ENCODE measurements at regions not wholly inside any gene's neighbourhood (a gene's known extent, or its start where the extent isn't known, plus 50 kb on each side); places are given as distances from the start of the nearest gene placed in this dataset.

- no peak for DNase-seq (ENCODE audit: low spot score in 2 of 2, unreplicated experiment in 2 of 2)
- peaks cover 15% of the 10 kb centered on the region for H3K4me1 Mint-ChIP-seq
- no peak overlapping the region for H3K27ac Mint-ChIP-seq
- TF ChIP-seq CTCF (IDR thresholded peaks at IDR 0.05; ENCODE audit: unreplicated experiment): no peak
- H3K4me3 Mint-ChIP-seq: no peak overlapping the region
- no peaks in the 10 kb centered on the region for H3K27me3 Mint-ChIP-seq (ENCODE audit: low read depth)
- H3K9me3 Mint-ChIP-seq: peaks cover 24% of the 10 kb centered on the region
- H3K36me3 Mint-ChIP-seq: no peaks in the 10 kb centered on the region
Measured at GRCh38 chr14:44785096-44785495, 176.7 kb downstream of the KLHL28 start.

- DNase-seq (ENCODE audit: low spot score in 2 of 2, unreplicated experiment in 2 of 2): no peak
- no peaks in the 10 kb centered on the region for H3K27me3 Mint-ChIP-seq (ENCODE audit: low read depth)
- no peak overlapping the region for H3K4me3 Mint-ChIP-seq
- peaks cover 17% of the 10 kb centered on the region for H3K9me3 Mint-ChIP-seq
- no peaks in the 10 kb centered on the region for H3K36me3 Mint-ChIP-seq
- no peak for TF ChIP-seq CTCF (IDR thresholded peaks at IDR 0.05; ENCODE audit: unreplicated experiment)
- no peak overlapping the region for H3K27ac Mint-ChIP-seq
- H3K4me1 Mint-ChIP-seq: peaks cover 16% of the 10 kb centered on the region
Measured at GRCh38 chr14:44783901-44784300, 177.8 kb downstream of the KLHL28 start.

GRCh38 chr14:44782775-44783238 lies 178.9 kb downstream of the KLHL28 start:
- Mint-ChIP-seq H3K27me3 (ENCODE audit: low read depth) (no peaks in the 10 kb centered on the region), H3K9me3 (peaks cover 14% of the 10 kb centered on the region), H3K27ac (no peak overlapping the region), H3K4me3 (no peak overlapping the region), H3K36me3 (no peaks in the 10 kb centered on the region), H3K4me1 (peaks cover 24% of the 10 kb centered on the region)
- DNase-seq (ENCODE audit: low spot score in 2 of 2, unreplicated experiment in 2 of 2): no peak
- no peak for TF ChIP-seq CTCF (IDR thresholded peaks at IDR 0.05; ENCODE audit: unreplicated experiment)

DNA sequence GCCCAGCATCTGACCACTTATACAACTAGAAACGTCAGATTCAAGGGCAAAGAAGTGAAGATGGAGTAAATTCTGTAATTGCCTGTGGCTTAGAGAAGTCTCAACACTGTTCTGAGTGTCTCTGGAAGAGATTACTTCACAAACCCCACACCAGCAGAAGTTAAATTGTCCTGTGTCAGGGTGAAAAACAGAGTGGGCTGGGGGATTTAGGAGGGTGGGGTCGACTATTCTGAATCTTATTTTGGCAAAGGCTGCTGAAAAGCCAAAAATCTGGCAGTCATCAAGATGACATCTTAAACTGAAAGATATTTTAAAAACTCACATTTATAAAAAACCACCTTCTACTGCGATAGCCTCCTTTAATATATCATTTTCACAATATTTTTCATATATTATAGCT lies 180.8 kb downstream of the KLHL28 start:
- Mint-ChIP-seq H3K36me3 (no peaks in the 10 kb centered on the region), H3K27me3 (ENCODE audit: low read depth) (no peaks in the 10 kb centered on the region), H3K4me3 (no peak overlapping the region), H3K9me3 (peaks cover 14% of the 10 kb centered on the region), H3K4me1 (peaks cover 30% of the 10 kb centered on the region), H3K27ac (no peak overlapping the region)
- no peak for TF ChIP-seq CTCF (IDR thresholded peaks at IDR 0.05; ENCODE audit: unreplicated experiment)
- DNase-seq (ENCODE audit: low spot score in 2 of 2, unreplicated experiment in 2 of 2): no peak

GRCh38 chr14:44778604-44779003 lies 183.1 kb downstream of the KLHL28 start:
- H3K9me3 Mint-ChIP-seq: peaks cover 6% of the 10 kb centered on the region
- H3K4me1 Mint-ChIP-seq: peaks cover 42% of the 10 kb centered on the region
- no peak for DNase-seq (ENCODE audit: low spot score in 2 of 2, unreplicated experiment in 2 of 2)
- no peaks in the 10 kb centered on the region for H3K27me3 Mint-ChIP-seq (ENCODE audit: low read depth)
- H3K27ac Mint-ChIP-seq: no peak overlapping the region
- H3K4me3 Mint-ChIP-seq: no peak overlapping the region
- no peak for TF ChIP-seq CTCF (IDR thresholded peaks at IDR 0.05; ENCODE audit: unreplicated experiment)
- H3K36me3 Mint-ChIP-seq: no peaks in the 10 kb centered on the region

- Mint-ChIP-seq H3K4me1 (peaks cover 46% of the 10 kb centered on the region), H3K36me3 (peaks cover 4% of the 10 kb centered on the region), H3K9me3 (peaks cover 4% of the 10 kb centered on the region), H3K27me3 (ENCODE audit: low read depth) (no peaks in the 10 kb centered on the region), H3K27ac (no peak overlapping the region), H3K4me3 (no peak overlapping the region)
- no peak for DNase-seq (ENCODE audit: low spot score in 2 of 2, unreplicated experiment in 2 of 2)
- TF ChIP-seq CTCF (IDR thresholded peaks at IDR 0.05; ENCODE audit: unreplicated experiment): no peak
Measured at GRCh38 chr14:44777584-44777983, 184.2 kb downstream of the KLHL28 start.
